Adipocyte (in vitro differentiated cells): ENCODE measurements at regions not wholly inside any gene's neighbourhood (a gene's known extent, or its start where the extent isn't known, plus 50 kb on each side); places are given as distances from the start of the nearest gene placed in this dataset.

Experiments
- DNase-seq: peaks from one replicate; pipeline ENCODE4 v3.0.0-alpha.2; 2015; ENCODE audit warnings: low read depth
- H3K27me3 ChIP-seq: replicated peaks from 2 replicates; pipeline ENCODE4 v1.7.0; 2013; ENCODE audit warnings: mild to moderate bottlenecking, low read length, moderate library complexity; ENCODE audit not compliant: control insufficient read depth, insufficient read depth
- H3K36me3 ChIP-seq: 2 replicates; pipeline ENCODE4 v1.7.0; 2013; ENCODE audit warnings: low read length, mild to moderate bottlenecking, moderate library complexity; ENCODE audit not compliant: control insufficient read depth, insufficient read depth, severe bottlenecking
- H3K4me1 ChIP-seq: 2 replicates; pipeline ENCODE4 v1.7.0; 2013; ENCODE audit warnings: mild to moderate bottlenecking, low read length, moderate library complexity; ENCODE audit not compliant: control insufficient read depth, insufficient read depth
- H3K4me3 ChIP-seq: 2 replicates; pipeline ENCODE4 v1.7.0; 2013; ENCODE audit warnings: mild to moderate bottlenecking, low read length, moderate library complexity
- H3K9ac ChIP-seq: 2 replicates; pipeline ENCODE4 v1.7.0; 2013; ENCODE audit warnings: mild to moderate bottlenecking, low read length, moderate library complexity
- H3K9me3 ChIP-seq: 2 replicates; pipeline ENCODE4 v1.7.0; 2013; ENCODE audit warnings: mild to moderate bottlenecking, low read length, moderate library complexity; ENCODE audit not compliant: control insufficient read depth

DNA sequence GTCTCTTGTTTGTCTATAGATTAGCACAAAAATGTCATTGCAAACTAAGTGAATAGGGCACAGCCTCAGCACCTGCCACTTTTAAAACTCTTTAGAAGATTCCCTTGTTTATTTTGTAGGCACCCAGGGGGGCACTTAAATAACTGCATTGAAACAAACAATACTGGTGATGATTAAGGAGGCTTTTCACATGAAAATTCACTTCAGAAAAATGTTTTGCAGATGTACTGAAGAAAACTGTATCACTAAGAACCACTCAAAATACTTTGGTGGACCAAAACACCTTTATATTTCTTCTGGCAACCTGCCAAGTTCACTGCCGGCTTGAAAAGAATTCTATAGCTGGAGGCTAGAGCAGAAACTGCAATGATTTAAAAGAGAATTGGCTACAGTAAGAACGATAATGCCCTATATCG, 281.5 kb downstream of the TOX3 start:
- H3K4me1 ChIP-seq = no peaks in the 10 kb centered on the region
- H3K4me3 ChIP-seq = no peak overlapping the region
- H3K27me3 ChIP-seq = no peaks in the 10 kb centered on the region
- no peak for DNase-seq
- no peaks in the 10 kb centered on the region for H3K9me3 ChIP-seq
- H3K36me3 ChIP-seq = no peaks in the 10 kb centered on the region
- H3K9ac ChIP-seq = no peak overlapping the region

DNA sequence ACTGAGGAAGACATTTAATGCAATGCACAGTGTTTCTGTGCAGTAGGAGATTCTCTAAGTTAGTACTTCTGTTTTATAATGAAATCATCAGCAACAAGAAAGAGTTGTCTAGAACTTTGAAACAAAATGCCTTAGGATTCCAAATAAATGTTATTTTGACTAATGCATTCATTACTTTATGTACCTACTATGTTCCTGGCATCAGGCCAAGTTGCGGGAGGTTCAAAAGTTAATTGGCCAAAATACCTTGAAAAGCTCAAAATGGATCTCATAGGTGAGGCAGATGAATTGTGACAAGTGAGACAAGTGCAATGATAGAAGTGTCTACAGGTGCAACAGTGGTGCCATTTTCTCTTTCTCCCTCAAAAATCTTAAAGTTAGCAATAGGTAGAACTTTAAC, 289.4 kb downstream of the TOX3 start:
- H3K27me3 ChIP-seq = no peaks in the 10 kb centered on the region
- no peaks in the 10 kb centered on the region for H3K36me3 ChIP-seq
- DNase-seq = no peak
- no peak overlapping the region for H3K4me3 ChIP-seq
- no peak overlapping the region for H3K9ac ChIP-seq
- no peaks in the 10 kb centered on the region for H3K4me1 ChIP-seq
- no peaks in the 10 kb centered on the region for H3K9me3 ChIP-seq

DNA sequence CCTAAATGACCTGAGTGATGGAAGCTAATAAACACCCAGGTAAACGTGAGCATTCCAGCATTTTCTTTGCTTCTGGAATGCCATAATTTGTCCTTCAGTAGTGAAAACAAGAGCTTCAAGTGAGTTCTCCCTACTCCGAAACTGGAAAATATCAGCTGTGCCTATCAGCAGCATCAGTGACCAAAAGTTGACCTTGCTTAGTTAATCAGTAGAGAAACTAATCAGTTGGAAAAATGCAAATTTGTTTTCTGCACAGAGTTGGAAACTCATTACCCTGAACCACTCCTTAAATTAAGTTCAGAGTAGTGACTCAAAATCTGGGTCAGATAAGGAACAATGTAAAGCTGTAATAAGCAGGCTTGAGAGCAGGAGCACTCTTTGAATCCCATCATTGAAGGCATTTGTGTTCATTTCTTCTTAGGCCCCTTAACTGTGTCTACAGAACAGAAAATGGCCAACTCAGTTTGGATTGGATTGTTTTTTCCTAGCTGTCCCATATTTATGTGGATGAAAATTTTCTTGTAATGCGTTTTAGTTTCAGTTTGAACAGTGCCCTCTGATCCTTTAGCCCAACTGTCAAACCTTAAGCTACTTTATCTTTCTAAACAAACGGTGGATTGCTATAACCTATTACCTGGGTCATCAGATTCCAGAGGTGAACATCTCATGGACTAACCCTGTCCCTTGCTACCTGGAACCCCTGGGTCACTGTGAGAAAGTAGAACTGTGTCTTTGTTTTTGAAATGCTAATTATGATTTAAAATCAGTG, 290.4 kb downstream of the TOX3 start:
- DNase-seq = no peak
- Histone ChIP-seq H3K4me1 (peaks cover 7% of the 10 kb centered on the region), H3K9me3 (no peaks in the 10 kb centered on the region), H3K27me3 (no peaks in the 10 kb centered on the region), H3K9ac (no peak overlapping the region), H3K36me3 (no peaks in the 10 kb centered on the region), H3K4me3 (no peak overlapping the region)

DNA sequence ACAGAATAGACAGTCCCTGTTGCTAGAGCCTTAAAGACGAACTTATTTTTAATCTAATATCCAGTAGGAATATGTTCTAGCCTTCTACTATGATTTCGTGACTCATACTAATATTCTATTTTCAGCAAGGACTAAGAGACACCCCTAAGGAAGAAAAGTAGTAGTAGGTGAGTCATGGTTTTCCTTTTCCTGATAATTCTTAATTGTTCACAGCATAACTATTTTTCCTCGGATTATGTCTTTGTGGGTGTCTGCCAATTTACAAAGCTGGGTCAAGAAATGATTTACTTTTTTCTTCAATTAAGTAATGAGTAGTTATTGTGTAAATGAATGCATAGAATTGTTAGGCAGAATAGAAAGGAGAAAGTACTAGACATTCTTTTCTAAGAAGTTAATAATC, 292.2 kb downstream of the TOX3 start:
- DNase-seq = no peak
- Histone ChIP-seq H3K27me3 (no peaks in the 10 kb centered on the region), H3K4me1 (peaks cover 9% of the 10 kb centered on the region), H3K9ac (no peak overlapping the region), H3K9me3 (no peaks in the 10 kb centered on the region), H3K4me3 (no peak overlapping the region), H3K36me3 (no peaks in the 10 kb centered on the region)

DNA sequence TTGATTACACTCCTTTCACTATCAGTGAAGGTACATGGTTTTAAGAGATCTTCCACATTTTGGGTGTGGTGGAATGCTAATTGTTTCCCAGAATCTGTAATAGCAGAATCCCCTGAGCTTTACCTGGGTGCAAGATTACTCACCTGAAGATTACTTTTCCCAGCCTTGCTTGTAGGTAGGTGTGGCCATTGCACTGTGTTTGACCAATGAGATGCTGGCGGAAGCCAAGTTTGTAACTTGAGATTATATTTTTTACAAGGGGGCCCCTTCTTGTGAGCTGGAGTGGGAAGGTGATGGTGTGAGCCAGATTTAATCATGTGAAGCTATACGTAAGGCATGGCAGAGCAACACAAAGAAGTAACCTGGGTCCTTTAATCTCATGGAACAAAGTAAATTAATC, 294.3 kb downstream of the TOX3 start:
- H3K9ac ChIP-seq = no peak overlapping the region
- peaks cover 7% of the 10 kb centered on the region for H3K9me3 ChIP-seq
- no peaks in the 10 kb centered on the region for H3K27me3 ChIP-seq
- no peak overlapping the region for H3K4me3 ChIP-seq
- no peak for DNase-seq
- no peaks in the 10 kb centered on the region for H3K36me3 ChIP-seq
- H3K4me1 ChIP-seq = peaks cover 9% of the 10 kb centered on the region

DNA sequence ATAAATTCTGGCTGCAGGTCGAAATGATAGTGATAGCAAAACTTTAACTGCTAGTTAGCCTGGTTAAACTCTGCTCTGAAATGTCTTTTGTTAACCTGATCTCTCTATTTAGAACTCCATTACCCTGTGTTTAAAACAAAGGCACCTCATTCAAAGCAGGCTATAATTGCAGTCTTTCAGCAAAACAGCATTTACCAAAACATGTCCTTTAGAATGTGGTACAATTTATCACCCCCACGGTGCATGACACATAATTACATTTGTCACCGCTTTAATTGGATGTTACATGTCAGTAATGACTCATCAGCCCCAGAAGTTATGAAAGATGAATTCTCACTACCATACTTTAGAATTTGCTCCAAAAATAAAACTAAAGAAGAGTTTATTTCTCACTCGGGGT, 295.4 kb downstream of the TOX3 start:
- H3K9me3 ChIP-seq = peaks cover 15% of the 10 kb centered on the region
- H3K27me3 ChIP-seq = no peaks in the 10 kb centered on the region
- H3K4me3 ChIP-seq = no peak overlapping the region
- H3K4me1 ChIP-seq = peaks cover 9% of the 10 kb centered on the region
- no peaks in the 10 kb centered on the region for H3K36me3 ChIP-seq
- H3K9ac ChIP-seq = no peak overlapping the region
- DNase-seq = no peak

DNA sequence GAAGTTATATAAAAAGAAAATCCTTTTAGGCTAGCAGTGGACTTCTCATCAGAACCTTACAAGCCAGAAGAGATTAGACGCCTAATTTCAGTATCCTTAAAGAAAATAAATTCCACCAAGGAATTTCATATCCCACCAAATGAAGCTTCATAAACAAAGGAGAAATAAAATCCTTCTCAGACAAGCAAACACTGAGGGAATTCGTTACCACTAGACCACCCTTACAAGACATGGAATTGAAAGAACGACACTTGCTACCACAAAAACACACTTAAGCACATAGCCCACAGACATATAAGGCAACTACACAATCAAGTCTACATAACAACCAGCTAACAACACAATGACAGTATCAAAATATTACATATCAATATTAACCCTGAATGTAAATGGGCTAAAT, 299.2 kb downstream of the TOX3 start:
- Histone ChIP-seq H3K27me3 (no peaks in the 10 kb centered on the region), H3K4me3 (no peak overlapping the region), H3K4me1 (peaks cover 9% of the 10 kb centered on the region), H3K36me3 (no peaks in the 10 kb centered on the region), H3K9ac (no peak overlapping the region), H3K9me3 (peaks cover 15% of the 10 kb centered on the region)
- no peak for DNase-seq

DNA sequence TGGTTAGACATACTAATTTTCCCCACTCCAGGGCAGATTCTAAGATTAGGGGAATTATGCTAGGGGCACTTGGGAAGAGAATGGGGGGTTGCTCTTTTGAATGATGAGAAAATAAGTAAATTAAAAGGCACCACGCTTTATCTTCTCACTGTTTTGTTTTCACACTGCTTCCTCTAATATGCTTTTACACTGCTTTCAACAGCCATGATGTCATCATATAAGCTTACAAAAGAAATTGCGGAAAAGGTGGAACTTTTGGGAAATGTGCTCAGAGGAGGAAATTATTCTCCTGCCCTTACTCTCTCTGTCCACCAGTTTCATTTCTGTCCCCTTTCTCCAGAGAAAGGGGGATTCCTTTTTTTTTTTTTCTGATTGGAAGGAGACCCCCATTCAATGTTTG, 308.2 kb downstream of the TOX3 start:
- no peaks in the 10 kb centered on the region for H3K9me3 ChIP-seq
- H3K9ac ChIP-seq = no peak overlapping the region
- H3K4me3 ChIP-seq = no peak overlapping the region
- H3K4me1 ChIP-seq = no peaks in the 10 kb centered on the region
- no peaks in the 10 kb centered on the region for H3K27me3 ChIP-seq
- H3K36me3 ChIP-seq = no peaks in the 10 kb centered on the region
- DNase-seq = no peak

DNA sequence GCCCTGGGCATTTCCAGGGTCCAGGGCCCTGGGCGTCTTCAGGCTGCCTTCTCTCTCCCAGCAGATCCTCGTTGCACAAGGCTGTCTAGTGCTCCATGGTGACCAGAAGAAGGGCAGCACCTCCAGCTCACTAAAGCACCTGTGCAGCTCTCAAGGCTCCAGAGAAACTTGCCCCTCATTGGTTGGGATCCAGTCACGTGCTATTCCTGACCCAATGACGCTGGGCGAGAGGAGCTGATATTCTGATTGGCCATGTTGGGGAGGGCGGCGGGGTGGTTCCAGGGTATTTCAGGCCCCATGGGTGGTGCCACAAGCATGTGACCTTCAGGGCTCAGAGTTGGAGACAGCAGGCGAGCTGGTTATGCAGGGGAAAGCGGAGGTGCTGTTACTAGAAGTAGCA, 309.1 kb downstream of the TOX3 start:
- H3K4me1 ChIP-seq = no peaks in the 10 kb centered on the region
- H3K27me3 ChIP-seq = no peaks in the 10 kb centered on the region
- DNase-seq = no peak

DNA sequence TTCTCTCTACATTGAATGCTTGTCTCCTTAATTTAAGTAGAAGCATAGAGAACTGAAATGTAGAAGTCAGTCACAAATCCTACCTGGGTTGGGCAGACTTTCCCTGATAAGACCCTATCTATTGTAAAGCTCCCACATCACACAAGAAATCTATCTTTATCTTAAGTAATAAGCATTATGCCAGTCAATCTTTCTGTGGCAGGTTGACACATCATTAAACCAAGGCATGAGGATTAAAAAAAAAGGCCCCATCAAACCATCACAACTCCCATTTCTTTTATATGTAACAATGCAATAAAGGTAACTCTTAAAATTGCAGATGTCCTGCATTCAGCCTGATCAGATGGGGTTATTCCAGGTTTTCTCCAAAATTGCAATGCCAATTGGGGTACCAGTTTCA, 311.8 kb downstream of the TOX3 start:
- H3K9ac ChIP-seq = no peak overlapping the region
- H3K9me3 ChIP-seq = no peaks in the 10 kb centered on the region
- no peak for DNase-seq
- no peaks in the 10 kb centered on the region for H3K4me1 ChIP-seq
- no peaks in the 10 kb centered on the region for H3K36me3 ChIP-seq
- no peaks in the 10 kb centered on the region for H3K27me3 ChIP-seq
- no peak overlapping the region for H3K4me3 ChIP-seq

More for the DNA sequence above, 309.1 kb downstream of the TOX3 start:
- Histone ChIP-seq H3K4me3 (no peak overlapping the region), H3K36me3 (no peaks in the 10 kb centered on the region), H3K9me3 (no peaks in the 10 kb centered on the region), H3K9ac (no peak overlapping the region)

DNA sequence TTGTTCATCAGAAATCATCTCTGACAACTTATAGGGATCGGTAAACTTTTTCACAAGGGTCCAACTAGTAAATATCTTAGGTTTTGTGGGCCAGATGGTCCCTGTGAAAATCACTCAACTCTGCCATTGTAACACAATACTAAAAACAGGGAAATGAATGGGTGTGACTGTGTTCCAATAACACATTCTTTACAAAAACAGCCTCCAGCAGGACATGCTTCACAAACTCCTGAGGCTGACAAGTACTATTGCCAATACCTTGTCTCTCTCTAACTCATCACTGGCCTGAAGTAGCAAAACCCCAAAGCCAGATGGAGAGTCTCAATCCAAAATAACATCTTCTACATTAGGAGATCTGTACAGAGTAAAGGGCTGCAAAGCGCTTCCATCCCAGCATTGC, 312.3 kb downstream of the TOX3 start:
- DNase-seq = no peak
- Histone ChIP-seq H3K4me1 (no peaks in the 10 kb centered on the region), H3K9me3 (no peaks in the 10 kb centered on the region), H3K36me3 (no peaks in the 10 kb centered on the region), H3K9ac (no peak overlapping the region), H3K4me3 (no peak overlapping the region), H3K27me3 (no peaks in the 10 kb centered on the region)

DNA sequence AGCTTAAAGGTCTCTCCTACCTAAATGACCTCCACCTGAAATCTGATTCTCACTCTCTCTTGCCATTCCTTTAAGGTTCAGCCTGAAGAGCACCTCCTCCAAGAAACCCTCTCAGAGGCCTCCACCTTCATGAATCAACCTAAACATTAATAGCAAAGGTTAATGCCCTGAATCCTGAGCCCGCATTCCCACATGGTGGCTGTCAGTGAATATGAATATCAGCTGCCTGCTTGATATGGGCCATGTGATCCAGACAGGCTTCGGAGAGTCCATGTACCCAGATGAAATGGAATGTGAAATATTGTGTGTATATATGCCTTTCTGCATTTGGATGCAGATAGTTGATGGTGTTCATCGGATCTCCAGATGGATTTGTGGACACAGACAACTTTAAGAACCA, 317.5 kb downstream of the TOX3 start:
- DNase-seq = no peak
- Histone ChIP-seq H3K9ac (no peak overlapping the region), H3K4me3 (no peak overlapping the region), H3K27me3 (no peaks in the 10 kb centered on the region), H3K4me1 (no peaks in the 10 kb centered on the region), H3K36me3 (no peaks in the 10 kb centered on the region), H3K9me3 (no peaks in the 10 kb centered on the region)
